IMR-90 (cell line): ENCODE measurements at regions not wholly inside any gene's neighbourhood (a gene's known extent, or its start where the extent isn't known, plus 50 kb on each side); places are given as distances from the start of the nearest gene placed in this dataset.
A peak's percentile ranks its signal among the peaks of the same experiment; 100 is the strongest.

Source experiments
- ATAC-seq: fragments of 200-7000 bp; cut with Tn5 transposase; 2 replicates; pipeline ENCODE4 v1.9.1; 2020; ENCODE audit warnings: low read depth, mild to moderate bottlenecking, moderate library complexity
- BruUV-seq: library from RNA; stranded (reverse); fragments of 400-500 nt; replicated peaks from 2 replicates; lab custom pipeline; 2021; lab: Mats Ljungman, UMichigan
- CTCF ChIA-PET: fragments of 300-600 bp; formaldehyde crosslinking; extraction: SDS; loops from one replicate; lab custom pipeline; 2021; ENCODE audit warnings: antibody characterized with exemption; lab: Yijun Ruan, JAX
- POLR2A ChIA-PET: fragments of 300-600 bp; sonication (Branson Sonifier 250); formaldehyde crosslinking; loops from one replicate; lab custom pipeline; 2022; ENCODE audit warnings: antibody characterized with exemption; ENCODE audit not compliant: unreplicated experiment; lab: Charles Lee
- DNase-seq: peaks from one replicate; pipeline ENCODE4 v3.0.0; 2013
- H2AFZ ChIP-seq: replicated peaks from 2 replicates; pipeline ENCODE3; 2013; ENCODE audit warnings: low read length, mild to moderate bottlenecking; ENCODE audit not compliant: poor library complexity
- H2AK5ac ChIP-seq: 2 replicates; pipeline ENCODE4 v1.6.1; 2013; ENCODE audit warnings: low read depth, low read length, inconsistent platforms
- H2AK9ac ChIP-seq: replicated peaks from 2 replicates; pipeline ENCODE3; 2013; ENCODE audit warnings: mild to moderate bottlenecking, low read depth, low read length, moderate library complexity; ENCODE audit not compliant: poor library complexity
- H2BK120ac ChIP-seq: 2 replicates; pipeline ENCODE4 v1.6.1; 2013; ENCODE audit warnings: low read depth, low read length, inconsistent platforms
- H2BK15ac ChIP-seq: 3 replicates; pipeline ENCODE4 v1.6.1; 2013; ENCODE audit warnings: low read depth, low read length, inconsistent platforms
- H2BK20ac ChIP-seq: 2 replicates; pipeline ENCODE4 v1.6.1; 2013; ENCODE audit warnings: low read depth, mild to moderate bottlenecking, inconsistent platforms, low read length, moderate library complexity
- H2BK5ac ChIP-seq: 2 replicates; pipeline ENCODE4 v1.6.1; 2013; ENCODE audit warnings: mild to moderate bottlenecking, low read depth, low read length, inconsistent platforms; ENCODE audit not compliant: poor library complexity, severe bottlenecking
- H3K14ac ChIP-seq: replicated peaks from 2 replicates; pipeline ENCODE4 v1.6.1; 2013; ENCODE audit warnings: low read depth, low read length, inconsistent platforms
- H3K18ac ChIP-seq: 2 replicates; pipeline ENCODE4 v1.6.1; 2013; ENCODE audit warnings: low read depth, low read length, control low read depth
- H3K23ac ChIP-seq: 2 replicates; pipeline ENCODE4 v1.6.1; 2013; ENCODE audit warnings: low read depth, low read length, inconsistent platforms
- H3K27ac ChIP-seq: 2 replicates; pipeline ENCODE4 v1.5.1; 2013; ENCODE audit warnings: mild to moderate bottlenecking, control low read depth, low read length; ENCODE audit not compliant: insufficient read depth
- H3K27me3 ChIP-seq: 2 replicates; pipeline ENCODE4 v1.6.1; 2013; ENCODE audit warnings: low read length; ENCODE audit not compliant: control insufficient read depth, insufficient read depth
- H3K36me3 ChIP-seq: 2 replicates; pipeline ENCODE4 v1.6.1; 2013; ENCODE audit warnings: low read length, mixed read lengths; ENCODE audit not compliant: control insufficient read depth, insufficient read depth
- H3K4ac ChIP-seq: 2 replicates; pipeline ENCODE4 v1.6.1; 2013; ENCODE audit warnings: low read depth, low read length, inconsistent platforms
- H3K4me1 ChIP-seq: 2 replicates; pipeline ENCODE4 v1.6.1; 2013; ENCODE audit warnings: low read length, mixed read lengths; ENCODE audit not compliant: control insufficient read depth, insufficient read depth
- H3K4me2 ChIP-seq: 2 replicates; pipeline ENCODE4 v1.6.1; 2013; ENCODE audit warnings: low read depth, mild to moderate bottlenecking, control low read depth, low read length, moderate library complexity
- H3K4me3 ChIP-seq: 2 replicates; pipeline ENCODE4 v1.5.1; 2013; ENCODE audit warnings: low read depth, mild to moderate bottlenecking, control low read depth, low read length, moderate library complexity; ENCODE audit not compliant: insufficient read depth
- H3K56ac ChIP-seq: 2 replicates; pipeline ENCODE4 v1.6.1; 2013; ENCODE audit warnings: low read length, inconsistent platforms; ENCODE audit not compliant: insufficient read depth; ENCODE audit errors: extremely low read depth
- H3K79me1 ChIP-seq, 2 experiments: 2 replicates each; pipeline ENCODE4 v1.6.1; 2013; ENCODE audit warnings: low read length in 2 of 2, inconsistent platforms in 1 of 2, low read depth in 1 of 2
- H3K9ac ChIP-seq: 2 replicates; pipeline ENCODE4 v1.6.1; 2013; ENCODE audit warnings: low read depth, low read length, control low read depth
- H3K9me1 ChIP-seq: 2 replicates; pipeline ENCODE4 v1.6.1; 2013; ENCODE audit warnings: low read length, inconsistent platforms; ENCODE audit not compliant: insufficient read depth
- H3K9me3 ChIP-seq: 2 replicates; pipeline ENCODE4 v1.6.1; 2013; ENCODE audit warnings: low read length; ENCODE audit not compliant: control insufficient read depth, insufficient read depth
- H4K20me1 ChIP-seq: 2 replicates; pipeline ENCODE4 v1.6.1; 2013; ENCODE audit warnings: low read length, inconsistent platforms; ENCODE audit not compliant: insufficient read depth
- H4K5ac ChIP-seq: 2 replicates; pipeline ENCODE4 v1.6.1; 2013; ENCODE audit warnings: mild to moderate bottlenecking, low read depth, low read length, control low read depth
- H4K8ac ChIP-seq, 2 experiments: 2 replicates each; pipeline ENCODE4 v1.6.1; 2013; ENCODE audit warnings: low read depth in 2 of 2, low read length in 2 of 2, control low read depth in 1 of 2, inconsistent platforms in 1 of 2
- H4K91ac ChIP-seq: 2 replicates; pipeline ENCODE4 v1.6.1; 2013; ENCODE audit warnings: low read depth, low read length, inconsistent platforms; ENCODE audit not compliant: insufficient read depth
- BHLHE40 ChIP-seq: fragments of 150-350 bp; IDR thresholded peaks from 2 replicates; pipeline ENCODE4 v1.6.1; 2016; ENCODE audit warnings: mild to moderate bottlenecking, low read depth, low read length
- CEBPB ChIP-seq: IDR thresholded peaks from 2 replicates; pipeline ENCODE4 v1.6.1; 2012; ENCODE audit warnings: low read depth, low read length, improper control_type of control experiment
- CHD1 ChIP-seq: IDR thresholded peaks from 2 replicates; pipeline ENCODE4 v1.6.1; 2012; ENCODE audit warnings: low read depth, low read length, improper control_type of control experiment
- FOS ChIP-seq: fragments of 150-350 bp; IDR thresholded peaks from 2 replicates; pipeline ENCODE4 v1.6.1; 2016; ENCODE audit warnings: low read depth, low read length
- MAFK ChIP-seq: IDR thresholded peaks from 2 replicates; pipeline ENCODE4 v1.6.1; 2012; ENCODE audit warnings: low read depth, low read length, improper control_type of control experiment
- MAZ ChIP-seq: IDR thresholded peaks from 2 replicates; pipeline ENCODE4 v1.6.1; 2012; ENCODE audit warnings: low read depth, mild to moderate bottlenecking, low read length, improper control_type of control experiment, moderate library complexity, borderline replicate concordance
- MXI1 ChIP-seq: IDR thresholded peaks from 2 replicates; pipeline ENCODE4 v1.6.1; 2012; ENCODE audit warnings: low read depth, mild to moderate bottlenecking, low read length, moderate library complexity, borderline replicate concordance
- POLR2A ChIP-seq: IDR thresholded peaks from 2 replicates; pipeline ENCODE4 v1.6.1; 2012; ENCODE audit warnings: mild to moderate bottlenecking, low read depth, low read length
- RAD21 ChIP-seq: IDR thresholded peaks from 2 replicates; pipeline ENCODE4 v1.6.1; 2012; ENCODE audit warnings: low read length, improper control_type of control experiment
- RCOR1 ChIP-seq: IDR thresholded peaks from 2 replicates; pipeline ENCODE4 v1.6.1; 2012; ENCODE audit warnings: mild to moderate bottlenecking, low read length, improper control_type of control experiment; ENCODE audit not compliant: insufficient replicate concordance
- RFX5 ChIP-seq: IDR thresholded peaks from 2 replicates; pipeline ENCODE4 v1.8.0; 2012; ENCODE audit warnings: low read depth, mild to moderate bottlenecking, low read length, moderate library complexity
- SMC3 ChIP-seq: fragments of 150-350 bp; IDR thresholded peaks from 2 replicates; pipeline ENCODE4 v1.6.1; 2016; ENCODE audit warnings: low read depth, mild to moderate bottlenecking, antibody characterized with exemption, low read length, moderate library complexity
- WGBS, 2 experiments: methylation state at CpG; one replicate each; pipeline versions ENCODE4 v1.1.5 to v1.1.7; 2013; ENCODE audit warnings: missing lambda C conversion rate in 2 of 2; ENCODE audit not compliant: insufficient read length in 1 of 2; ENCODE audit errors: extremely low coverage in 2 of 2; 5-methylcytosine and 5-hydroxymethylcytosine counted together
- dilution Hi-C: fragments of 300-500 bp; cut with HindIII; formaldehyde crosslinking; loops from one replicate; pipeline ENCODE4 v1.14.3; 2018; ENCODE audit warnings: low sequenced_read_pairs; ENCODE audit not compliant: unreplicated experiment
- in situ Hi-C: fragments of 300-500 bp; cut with MboI; formaldehyde crosslinking; loops from 3 replicates; pipeline ENCODE4 v1.14.3; 2019; ENCODE audit warnings: low sequenced_read_pairs, inconsistent platforms, mixed read lengths
- intact Hi-C: fragments of 100-400 bp; cut with micrococcal nuclease; formaldehyde crosslinking; loops from 2 replicates; pipeline ENCODE4 v1.10.0; 2022
- TF ChIP-seq, protein P1 (sequence below): fragments of 150-350 bp; IDR thresholded peaks from 2 replicates; pipeline ENCODE4 v1.6.1; 2017; ENCODE audit warnings: mild to moderate bottlenecking, antibody characterized with exemption, low read length, low read depth
- TF ChIP-seq, protein P2 (sequence below): conservative IDR thresholded peaks from 2 replicates; pipeline ENCODE4 v1.5.1; 2012; ENCODE audit warnings: mild to moderate bottlenecking, low read depth, low read length, improper control_type of control experiment

DNA sequence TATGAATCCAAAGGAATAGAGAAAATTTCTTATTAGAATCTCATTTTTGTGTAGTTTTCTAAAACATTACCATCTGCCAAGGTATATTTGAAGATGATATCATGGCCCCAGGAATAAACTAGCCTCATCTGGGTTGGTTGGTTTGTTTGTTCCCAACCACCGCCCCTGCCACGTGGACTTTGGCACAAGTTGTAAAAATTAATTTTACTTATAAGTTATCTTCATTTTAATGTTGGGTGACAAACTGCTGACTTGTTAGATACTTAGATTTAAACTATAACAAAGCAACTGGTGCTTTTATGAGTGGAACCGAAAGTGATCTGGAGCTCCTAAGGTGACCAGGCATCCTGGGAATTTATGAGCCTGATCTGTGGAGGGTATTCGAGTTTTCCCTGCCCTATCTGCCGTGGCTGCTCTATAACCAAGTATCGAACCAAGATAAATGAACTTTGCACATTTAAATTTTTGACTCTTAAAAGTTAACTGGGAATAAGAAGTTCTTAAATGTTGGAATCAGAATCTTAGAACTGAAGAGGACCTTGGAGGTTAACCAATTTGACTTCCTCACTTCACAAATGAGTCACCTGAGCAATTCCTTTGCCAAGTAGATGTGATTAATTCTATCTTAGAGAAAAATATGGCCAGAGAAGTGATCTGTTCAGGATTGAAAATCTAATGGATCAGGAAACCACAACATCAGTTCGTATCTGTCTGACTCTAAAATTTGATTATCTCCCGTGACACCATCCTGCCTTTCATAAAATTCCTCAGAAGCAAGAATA, 129.1 kb upstream of the ARHGAP42 start (continued):
- no peak for TF ChIP-seq CHD1

DNA sequence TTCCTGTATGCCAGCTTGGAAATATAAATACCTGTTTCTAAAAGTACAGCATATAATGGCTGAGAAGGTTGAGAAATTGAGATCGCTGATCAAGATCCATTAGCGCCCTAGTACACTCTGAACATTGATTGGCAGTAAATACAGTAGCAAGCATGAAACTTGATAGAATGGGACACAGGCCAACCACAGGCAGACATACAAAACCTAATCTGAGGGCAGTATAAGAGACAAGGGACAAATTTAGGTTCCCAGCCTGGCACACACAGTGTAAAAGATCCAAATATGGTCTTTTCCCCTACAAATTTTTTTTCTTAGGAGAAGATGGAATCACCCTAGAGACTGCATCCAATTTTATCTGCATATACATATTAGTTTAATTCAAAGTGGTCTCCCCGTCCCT, 126.5 kb upstream of the ARHGAP42 start:
- no peak overlapping the region for H3K56ac ChIP-seq

More for the DNA sequence above, 126.5 kb upstream of the ARHGAP42 start:
- Histone ChIP-seq H2BK15ac (peak overlapping the region; percentile 93; the same call in 2 of the 3 replicates), H3K9me1 (0 out of 2 replicates have a peak, but pooled peaks cover 11% of the 10 kb centered on the region), H3K9me3 (no peaks in the 10 kb centered on the region), H3K4me3 (no peak overlapping the region), H4K91ac (peak overlapping the region; percentile 42; the same call in 1 of the 2 replicates), H2BK5ac (no peak overlapping the region), H3K9ac (no peak overlapping the region), H3K27ac (no peak overlapping the region), H2AK9ac (no peak overlapping the region), H3K27me3 (no peaks in the 10 kb centered on the region), H2BK20ac (peak overlapping the region; percentile 88), H3K4ac (no peak overlapping the region; the same call in 1 of the 2 replicates), H4K5ac (no peak overlapping the region), H4K20me1 (no peaks in the 10 kb centered on the region), H3K23ac (no peak overlapping the region), H4K8ac (0 out of 4 replicates have a peak overlapping the region, but pooled peaks of 1 of the 2 experiments have one; percentile 23), H3K14ac (0 out of 2 replicates have a peak overlapping the region, but pooled peaks have one; percentile 46), H2AK5ac (no peak overlapping the region), H3K4me2 (no peak overlapping the region), H3K4me1 (peaks cover 3% of the 10 kb centered on the region), H2AFZ (no peak overlapping the region), H3K36me3 (no peaks in the 10 kb centered on the region), H3K79me1 (no peaks in the 10 kb centered on the region), H2BK120ac (peak overlapping the region; percentile 74; the same call in 1 of the 2 replicates), H3K18ac (peak overlapping the region; percentile 29; the same call in 1 of the 2 replicates)
- no peak for TF ChIP-seq MXI1
- no peak for TF ChIP-seq RAD21
- TF ChIP-seq FOS: no peak
- TF ChIP-seq SMC3: no peak
- TF ChIP-seq CEBPB: no peak
- no peak for TF ChIP-seq BHLHE40
- TF ChIP-seq, protein P1, sequence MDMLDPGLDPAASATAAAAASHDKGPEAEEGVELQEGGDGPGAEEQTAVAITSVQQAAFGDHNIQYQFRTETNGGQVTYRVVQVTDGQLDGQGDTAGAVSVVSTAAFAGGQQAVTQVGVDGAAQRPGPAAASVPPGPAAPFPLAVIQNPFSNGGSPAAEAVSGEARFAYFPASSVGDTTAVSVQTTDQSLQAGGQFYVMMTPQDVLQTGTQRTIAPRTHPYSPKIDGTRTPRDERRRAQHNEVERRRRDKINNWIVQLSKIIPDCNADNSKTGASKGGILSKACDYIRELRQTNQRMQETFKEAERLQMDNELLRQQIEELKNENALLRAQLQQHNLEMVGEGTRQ: no peak
- no peak for TF ChIP-seq CHD1
- TF ChIP-seq RCOR1: no peak
- TF ChIP-seq MAFK: no peak
- no peak for TF ChIP-seq RFX5
- TF ChIP-seq, protein P2, sequence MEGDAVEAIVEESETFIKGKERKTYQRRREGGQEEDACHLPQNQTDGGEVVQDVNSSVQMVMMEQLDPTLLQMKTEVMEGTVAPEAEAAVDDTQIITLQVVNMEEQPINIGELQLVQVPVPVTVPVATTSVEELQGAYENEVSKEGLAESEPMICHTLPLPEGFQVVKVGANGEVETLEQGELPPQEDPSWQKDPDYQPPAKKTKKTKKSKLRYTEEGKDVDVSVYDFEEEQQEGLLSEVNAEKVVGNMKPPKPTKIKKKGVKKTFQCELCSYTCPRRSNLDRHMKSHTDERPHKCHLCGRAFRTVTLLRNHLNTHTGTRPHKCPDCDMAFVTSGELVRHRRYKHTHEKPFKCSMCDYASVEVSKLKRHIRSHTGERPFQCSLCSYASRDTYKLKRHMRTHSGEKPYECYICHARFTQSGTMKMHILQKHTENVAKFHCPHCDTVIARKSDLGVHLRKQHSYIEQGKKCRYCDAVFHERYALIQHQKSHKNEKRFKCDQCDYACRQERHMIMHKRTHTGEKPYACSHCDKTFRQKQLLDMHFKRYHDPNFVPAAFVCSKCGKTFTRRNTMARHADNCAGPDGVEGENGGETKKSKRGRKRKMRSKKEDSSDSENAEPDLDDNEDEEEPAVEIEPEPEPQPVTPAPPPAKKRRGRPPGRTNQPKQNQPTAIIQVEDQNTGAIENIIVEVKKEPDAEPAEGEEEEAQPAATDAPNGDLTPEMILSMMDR: no peak
- TF ChIP-seq POLR2A: no peak
- TF ChIP-seq MAZ: no peak
- in situ Hi-C loops: no loop called here
- no CpG with 5 or more reads among the region's 3 CpGs for WGBS, 2 experiments
- ChIA-PET POLR2A (no interaction called here), CTCF (no interaction called here)
- dilution Hi-C loops: no loop called here
- DNase-seq: no peak
- BruUV-seq: no TSS peak
- no peak for ATAC-seq
- intact Hi-C loops: loop anchor here (10.0 kb wide), 1 partner anchor 226 kb away; no protein-coding TSS in a partner anchor
